ENCODE measurements at regions not wholly inside any gene's neighbourhood (a gene's known extent, or its start where the extent isn't known, plus 50 kb on each side); places are given as distances from the start of the nearest gene placed in this dataset.

- no peak for DNase-seq (ENCODE audit: low spot score)
- no peak for TF ChIP-seq CTCF (IDR thresholded peaks at IDR 0.05; ENCODE audit: extremely low read depth, missing control alignments)
These were observed 610.5 kb downstream of the PLOD2 start for GRCh38 chr3:145550522-145550921.

- DNase-seq (ENCODE audit: low spot score): no peak
- no peak for TF ChIP-seq CTCF (IDR thresholded peaks at IDR 0.05; ENCODE audit: extremely low read depth, missing control alignments)
These were observed 603.6 kb downstream of the PLOD2 start for GRCh38 chr3:145557405-145557804.

- no peak for DNase-seq (ENCODE audit: low spot score)
- TF ChIP-seq CTCF (IDR thresholded peaks at IDR 0.05; ENCODE audit: extremely low read depth, missing control alignments): no peak
These were observed 582.5 kb downstream of the PLOD2 start for GRCh38 chr3:145578471-145578870.

GRCh38 chr3:145581694-145582093, 579.3 kb downstream of the PLOD2 start:
- no peak for TF ChIP-seq CTCF (IDR thresholded peaks at IDR 0.05; ENCODE audit: extremely low read depth, missing control alignments)
- no peak for DNase-seq (ENCODE audit: low spot score)

GRCh38 chr3:145604851-145605250, 556.1 kb downstream of the PLOD2 start:
- DNase-seq (ENCODE audit: low spot score): no peak
- TF ChIP-seq CTCF (IDR thresholded peaks at IDR 0.05; ENCODE audit: extremely low read depth, missing control alignments): no peak

GRCh38 chr3:145620002-145620401, 541.0 kb downstream of the PLOD2 start:
- DNase-seq (ENCODE audit: low spot score): no peak
- TF ChIP-seq CTCF (IDR thresholded peaks at IDR 0.05; ENCODE audit: extremely low read depth, missing control alignments): no peak

GRCh38 chr3:145620486-145620885, 540.5 kb downstream of the PLOD2 start:
- no peak for TF ChIP-seq CTCF (IDR thresholded peaks at IDR 0.05; ENCODE audit: extremely low read depth, missing control alignments)
- no peak for DNase-seq (ENCODE audit: low spot score)
